ENCODE measurements at regions not wholly inside any gene's neighbourhood (a gene's known extent, or its start where the extent isn't known, plus 50 kb on each side); places are given as distances from the start of the nearest gene placed in this dataset.

DNA sequence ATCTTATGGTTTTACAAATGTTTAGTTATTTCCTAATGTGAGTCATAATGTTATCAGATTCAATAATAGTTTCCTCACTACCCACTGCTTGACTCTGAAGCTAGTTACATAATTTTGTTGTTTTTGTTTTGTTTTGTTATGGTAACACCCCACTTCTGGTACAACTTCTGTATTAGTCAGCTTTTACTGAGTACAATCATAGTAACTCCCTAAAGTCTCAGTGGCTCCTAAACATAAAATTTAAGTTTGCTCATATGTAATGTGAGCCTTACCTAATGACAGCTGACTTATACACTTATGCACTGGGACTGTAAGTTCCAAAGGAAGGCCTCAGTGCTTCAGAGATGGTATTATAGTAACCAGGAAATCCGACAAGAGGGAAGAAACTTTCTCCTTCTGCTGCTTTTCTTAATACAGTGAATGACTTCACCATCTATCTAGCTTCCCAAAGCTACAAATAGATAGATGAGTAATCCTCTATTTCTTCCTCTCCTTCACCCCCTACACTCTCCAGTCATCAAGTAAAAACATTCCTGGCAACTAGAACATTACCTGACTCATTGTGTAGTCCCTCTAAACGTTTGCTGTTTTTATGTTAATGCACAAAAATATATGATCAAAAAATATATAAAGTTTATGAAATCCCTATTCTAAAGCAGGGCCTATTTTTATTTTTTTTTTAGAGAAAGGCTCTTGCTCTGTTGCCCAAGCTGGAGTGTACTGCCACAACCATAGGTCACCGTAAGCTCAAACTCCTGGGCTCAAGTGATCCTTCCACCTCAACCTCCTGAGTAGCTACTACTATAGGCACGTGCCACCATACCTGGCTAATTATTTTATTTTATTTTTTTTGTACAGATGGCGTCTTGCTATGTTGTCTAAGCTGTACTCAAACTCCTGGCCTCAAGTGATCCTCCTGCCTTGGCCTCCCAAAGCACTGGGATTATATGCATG lies 563.0 kb downstream of the SOX6 start:
- H3K4me2 ChIP-seq (ENCODE audit: low read depth, low read length): no peak overlapping the region
- H3K9ac ChIP-seq (ENCODE audit: insufficient read depth, low read depth, low read length): no peak overlapping the region
- no peak overlapping the region for H3K27ac ChIP-seq (ENCODE audit: extremely low read length, insufficient read depth, low read length)
- FAIRE-seq (no peak), ATAC-seq (no peak), DNase-seq (ENCODE audit: low spot score) (no peak)
- CTCF ChIA-PET (ENCODE audit: low intra/inter-chr PET ratio, low total read pairs): no interaction called here
- H3K36me3 ChIP-seq (replicated peaks in 1 of 2; ENCODE audit: control insufficient read depth in 1 of 2, insufficient read depth in 2 of 2, low read length in 2 of 2): no peaks in the 10 kb centered on the region
- no peak overlapping the region for H3K4me3 ChIP-seq (replicated peaks in 1 of 3; ENCODE audit: insufficient read depth in 1 of 3, low read depth in 2 of 3, low read length in 3 of 3)
- BruUV-seq (replicated peaks): no TSS peak
- H3K27me3 ChIP-seq (ENCODE audit: control insufficient read depth in 1 of 2, insufficient read depth in 2 of 2, low read length in 2 of 2): no peaks in the 10 kb centered on the region
- no peaks in the 10 kb centered on the region for H3K4me1 ChIP-seq (ENCODE audit: insufficient read depth, low read length)
- in situ Hi-C loops (cut with HindIII; ENCODE audit: extremely low pct_ligation_motif_present, low pct_unique_long_range_greater_than_20kb) (loop anchor here (25.0 kb wide), 1 partner anchor 94 kb away; no protein-coding TSS in a partner anchor), intact Hi-C loops (cut with micrococcal nuclease; ENCODE audit: unreplicated experiment) (no loop called here)
- WGBS (ENCODE audit: low lambda C conversion rate): 18% methylated on average over 5 of the region's 5 CpGs
- no peaks in the 10 kb centered on the region for H4K20me1 ChIP-seq (ENCODE audit: insufficient read depth, low read length)
- POLR2A ChIA-PET: no interaction called here
- TF ChIP-seq, protein P1, sequence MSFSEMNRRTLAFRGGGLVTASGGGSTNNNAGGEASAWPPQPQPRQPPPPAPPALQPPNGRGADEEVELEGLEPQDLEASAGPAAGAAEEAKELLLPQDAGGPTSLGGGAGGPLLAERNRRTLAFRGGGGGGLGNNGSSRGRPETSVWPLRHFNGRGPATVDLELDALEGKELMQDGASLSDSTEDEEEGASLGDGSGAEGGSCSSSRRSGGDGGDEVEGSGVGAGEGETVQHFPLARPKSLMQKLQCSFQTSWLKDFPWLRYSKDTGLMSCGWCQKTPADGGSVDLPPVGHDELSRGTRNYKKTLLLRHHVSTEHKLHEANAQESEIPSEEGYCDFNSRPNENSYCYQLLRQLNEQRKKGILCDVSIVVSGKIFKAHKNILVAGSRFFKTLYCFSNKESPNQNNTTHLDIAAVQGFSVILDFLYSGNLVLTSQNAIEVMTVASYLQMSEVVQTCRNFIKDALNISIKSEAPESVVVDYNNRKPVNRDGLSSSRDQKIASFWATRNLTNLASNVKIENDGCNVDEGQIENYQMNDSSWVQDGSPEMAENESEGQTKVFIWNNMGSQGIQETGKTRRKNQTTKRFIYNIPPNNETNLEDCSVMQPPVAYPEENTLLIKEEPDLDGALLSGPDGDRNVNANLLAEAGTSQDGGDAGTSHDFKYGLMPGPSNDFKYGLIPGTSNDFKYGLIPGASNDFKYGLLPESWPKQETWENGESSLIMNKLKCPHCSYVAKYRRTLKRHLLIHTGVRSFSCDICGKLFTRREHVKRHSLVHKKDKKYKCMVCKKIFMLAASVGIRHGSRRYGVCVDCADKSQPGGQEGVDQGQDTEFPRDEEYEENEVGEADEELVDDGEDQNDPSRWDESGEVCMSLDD (CRISPR knock-in tag; IDR thresholded peaks at IDR 0.05; ENCODE audit: borderline replicate concordance): no peak
- TF ChIP-seq, protein P2, sequence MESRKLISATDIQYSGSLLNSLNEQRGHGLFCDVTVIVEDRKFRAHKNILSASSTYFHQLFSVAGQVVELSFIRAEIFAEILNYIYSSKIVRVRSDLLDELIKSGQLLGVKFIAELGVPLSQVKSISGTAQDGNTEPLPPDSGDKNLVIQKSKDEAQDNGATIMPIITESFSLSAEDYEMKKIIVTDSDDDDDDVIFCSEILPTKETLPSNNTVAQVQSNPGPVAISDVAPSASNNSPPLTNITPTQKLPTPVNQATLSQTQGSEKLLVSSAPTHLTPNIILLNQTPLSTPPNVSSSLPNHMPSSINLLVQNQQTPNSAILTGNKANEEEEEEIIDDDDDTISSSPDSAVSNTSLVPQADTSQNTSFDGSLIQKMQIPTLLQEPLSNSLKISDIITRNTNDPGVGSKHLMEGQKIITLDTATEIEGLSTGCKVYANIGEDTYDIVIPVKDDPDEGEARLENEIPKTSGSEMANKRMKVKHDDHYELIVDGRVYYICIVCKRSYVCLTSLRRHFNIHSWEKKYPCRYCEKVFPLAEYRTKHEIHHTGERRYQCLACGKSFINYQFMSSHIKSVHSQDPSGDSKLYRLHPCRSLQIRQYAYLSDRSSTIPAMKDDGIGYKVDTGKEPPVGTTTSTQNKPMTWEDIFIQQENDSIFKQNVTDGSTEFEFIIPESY (CRISPR knock-in tag; IDR thresholded peaks at IDR 0.05): no peak
- TF ChIP-seq ZKSCAN8 (CRISPR knock-in tag; IDR thresholded peaks at IDR 0.05; ENCODE audit: borderline replicate concordance) (no peak), ZMYM2 (CRISPR knock-in tag; IDR thresholded peaks at IDR 0.05) (no peak), PTBP1 (IDR thresholded peaks at IDR 0.05; ENCODE audit: low read depth, low read length, poor library complexity, severe bottlenecking) (no peak), ZNF891 (CRISPR knock-in tag; IDR thresholded peaks at IDR 0.05) (no peak), ZNF577 (CRISPR knock-in tag; IDR thresholded peaks at IDR 0.05; ENCODE audit: borderline replicate concordance, low read depth) (no peak), RCOR2 (CRISPR knock-in tag; IDR thresholded peaks at IDR 0.05) (no peak), TOE1 (CRISPR knock-in tag; IDR thresholded peaks at IDR 0.05) (no peak)
- TF ChIP-seq, protein P3, sequence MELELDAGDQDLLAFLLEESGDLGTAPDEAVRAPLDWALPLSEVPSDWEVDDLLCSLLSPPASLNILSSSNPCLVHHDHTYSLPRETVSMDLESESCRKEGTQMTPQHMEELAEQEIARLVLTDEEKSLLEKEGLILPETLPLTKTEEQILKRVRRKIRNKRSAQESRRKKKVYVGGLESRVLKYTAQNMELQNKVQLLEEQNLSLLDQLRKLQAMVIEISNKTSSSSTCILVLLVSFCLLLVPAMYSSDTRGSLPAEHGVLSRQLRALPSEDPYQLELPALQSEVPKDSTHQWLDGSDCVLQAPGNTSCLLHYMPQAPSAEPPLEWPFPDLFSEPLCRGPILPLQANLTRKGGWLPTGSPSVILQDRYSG (CRISPR knock-in tag; IDR thresholded peaks at IDR 0.05): no peak
- TF ChIP-seq, protein P4, sequence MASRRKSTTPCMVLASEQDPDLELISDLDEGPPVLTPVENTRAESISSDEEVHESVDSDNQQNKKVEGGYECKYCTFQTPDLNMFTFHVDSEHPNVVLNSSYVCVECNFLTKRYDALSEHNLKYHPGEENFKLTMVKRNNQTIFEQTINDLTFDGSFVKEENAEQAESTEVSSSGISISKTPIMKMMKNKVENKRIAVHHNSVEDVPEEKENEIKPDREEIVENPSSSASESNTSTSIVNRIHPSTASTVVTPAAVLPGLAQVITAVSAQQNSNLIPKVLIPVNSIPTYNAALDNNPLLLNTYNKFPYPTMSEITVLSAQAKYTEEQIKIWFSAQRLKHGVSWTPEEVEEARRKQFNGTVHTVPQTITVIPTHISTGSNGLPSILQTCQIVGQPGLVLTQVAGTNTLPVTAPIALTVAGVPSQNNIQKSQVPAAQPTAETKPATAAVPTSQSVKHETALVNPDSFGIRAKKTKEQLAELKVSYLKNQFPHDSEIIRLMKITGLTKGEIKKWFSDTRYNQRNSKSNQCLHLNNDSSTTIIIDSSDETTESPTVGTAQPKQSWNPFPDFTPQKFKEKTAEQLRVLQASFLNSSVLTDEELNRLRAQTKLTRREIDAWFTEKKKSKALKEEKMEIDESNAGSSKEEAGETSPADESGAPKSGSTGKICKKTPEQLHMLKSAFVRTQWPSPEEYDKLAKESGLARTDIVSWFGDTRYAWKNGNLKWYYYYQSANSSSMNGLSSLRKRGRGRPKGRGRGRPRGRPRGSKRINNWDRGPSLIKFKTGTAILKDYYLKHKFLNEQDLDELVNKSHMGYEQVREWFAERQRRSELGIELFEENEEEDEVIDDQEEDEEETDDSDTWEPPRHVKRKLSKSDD (CRISPR knock-in tag; IDR thresholded peaks at IDR 0.05; ENCODE audit: low read depth): no peak
- TF ChIP-seq, protein P5, sequence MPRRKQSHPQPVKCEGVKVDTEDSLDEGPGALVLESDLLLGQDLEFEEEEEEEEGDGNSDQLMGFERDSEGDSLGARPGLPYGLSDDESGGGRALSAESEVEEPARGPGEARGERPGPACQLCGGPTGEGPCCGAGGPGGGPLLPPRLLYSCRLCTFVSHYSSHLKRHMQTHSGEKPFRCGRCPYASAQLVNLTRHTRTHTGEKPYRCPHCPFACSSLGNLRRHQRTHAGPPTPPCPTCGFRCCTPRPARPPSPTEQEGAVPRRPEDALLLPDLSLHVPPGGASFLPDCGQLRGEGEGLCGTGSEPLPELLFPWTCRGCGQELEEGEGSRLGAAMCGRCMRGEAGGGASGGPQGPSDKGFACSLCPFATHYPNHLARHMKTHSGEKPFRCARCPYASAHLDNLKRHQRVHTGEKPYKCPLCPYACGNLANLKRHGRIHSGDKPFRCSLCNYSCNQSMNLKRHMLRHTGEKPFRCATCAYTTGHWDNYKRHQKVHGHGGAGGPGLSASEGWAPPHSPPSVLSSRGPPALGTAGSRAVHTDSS (CRISPR knock-in tag; conservative IDR thresholded peaks at IDR 0.05): no peak
- H3K9me3 ChIP-seq (ENCODE audit: low read length): no peaks in the 10 kb centered on the region
- H2AFZ ChIP-seq (ENCODE audit: low read length): no peak overlapping the region
- no peaks in the 10 kb centered on the region for H3K79me2 ChIP-seq (ENCODE audit: insufficient read depth, low read length)
